ENCODE measurements at regions not wholly inside any gene's neighbourhood (a gene's known extent, or its start where the extent isn't known, plus 50 kb on each side); places are given as distances from the start of the nearest gene placed in this dataset.

GRCh38 chr19:30156646-30157045, 214.6 kb downstream of the URI1 start (continued):
- no peak for TF ChIP-seq REST (IDR thresholded peaks at IDR 0.05)

- 86% methylated on average over 11 of the region's 11 CpGs for WGBS
- H3K9me3 ChIP-seq (ENCODE audit: control insufficient read depth in 4 of 4, low read length in 3 of 4), result no peaks in the 10 kb centered on the region
- H3K27me3 ChIP-seq (ENCODE audit: control insufficient read depth in 4 of 4, insufficient read depth in 4 of 4, low read length in 3 of 4), result peaks cover 0 to 5% (median under 1%) of the 10 kb centered on the region in 4 donors
- no peaks in the 10 kb centered on the region for H3K36me3 ChIP-seq (ENCODE audit: control insufficient read depth in 4 of 4, insufficient read depth in 3 of 4, low read depth in 1 of 4, low read length in 3 of 4)
- H3K4me3 ChIP-seq (ENCODE audit: low read depth in 1 of 3, low read length in 3 of 3), result no peak overlapping the region
- DNase-seq (ENCODE audit: low spot score), result no peak
- no peak overlapping the region for H3K27ac ChIP-seq (ENCODE audit: low read depth in 1 of 2, low read length in 2 of 2)
- no peak for TF ChIP-seq GABPA (IDR thresholded peaks at IDR 0.05 in 1 of 2, conservative IDR thresholded peaks at IDR 0.05 in 1 of 2)
- TF ChIP-seq RAD21 (IDR thresholded peaks at IDR 0.05), result no peak
- TF ChIP-seq FOXA2 (IDR thresholded peaks at IDR 0.05), result no peak
- no peak for TF ChIP-seq ZBTB33 (IDR thresholded peaks at IDR 0.05)
- TF ChIP-seq YY1 (IDR thresholded peaks at IDR 0.05), result no peak
- TF ChIP-seq HNF4G (IDR thresholded peaks at IDR 0.05), result no peak
- no peak for TF ChIP-seq FOXA1 (IDR thresholded peaks at IDR 0.05)
- TF ChIP-seq CTCF (IDR thresholded peaks at IDR 0.05; ENCODE audit: low read depth, low read length, missing input control), result no peak
- no peak for TF ChIP-seq REST (IDR thresholded peaks at IDR 0.05)
- TF ChIP-seq RXRA (IDR thresholded peaks at IDR 0.05), result no peak
- no peak overlapping the region for H3K9ac ChIP-seq (ENCODE audit: low read depth in 1 of 2, low read length in 2 of 2)
- H3K4me1 ChIP-seq (ENCODE audit: control insufficient read depth in 4 of 4, insufficient read depth in 4 of 4, low read length in 3 of 4), result no peaks in the 10 kb centered on the region
Observed at GRCh38 chr19:30158067-30158892, 213.9 kb upstream of the ZNF536 start.

All from liver (tissue), 8 donors.